Left ventricle myocardium inferior (tissue), 1 donor: ENCODE measurements at regions not wholly inside any gene's neighbourhood (a gene's known extent, or its start where the extent isn't known, plus 50 kb on each side); places are given as distances from the start of the nearest gene placed in this dataset.

ENCODE experiments used
- DNase-seq: peaks from one replicate; pipeline ENCODE4 v3.0.0-alpha.2; 2020
- H3K27ac ChIP-seq: fragments of 200-600 bp; replicated peaks from 2 replicates; pipeline ENCODE4 v1.8.0; 2021
- H3K27me3 ChIP-seq: fragments of 200-600 bp; 2 replicates; pipeline ENCODE4 v1.8.0; 2021; ENCODE audit warnings: low read depth
- H3K36me3 ChIP-seq: fragments of 200-600 bp; 2 replicates; pipeline ENCODE4 v1.8.0; 2021
- H3K4me1 ChIP-seq: fragments of 200-600 bp; 2 replicates; pipeline ENCODE4 v1.8.0; 2021
- H3K4me3 ChIP-seq: fragments of 200-600 bp; 2 replicates; pipeline ENCODE4 v1.8.0; 2021; ENCODE audit warnings: mild to moderate bottlenecking, moderate library complexity
- H3K9me3 ChIP-seq: fragments of 200-600 bp; replicated peaks from 2 replicates; pipeline ENCODE4 v1.8.0; 2021
- intact Hi-C: fragments of 100-400 bp; cut with micrococcal nuclease; formaldehyde crosslinking; loops from one replicate; pipeline ENCODE4 v1.11.0; 2022
- TF ChIP-seq, protein P1 (sequence below): fragments of 200-600 bp; IDR thresholded peaks from 2 replicates; pipeline ENCODE4 v1.8.0; 2021; ENCODE audit warnings: antibody characterized with exemption, mild to moderate bottlenecking, borderline replicate concordance
- donor health status: DM: no; HTN: yes; CAD: no; lungs with severe emphysema.

GRCh38 chr2:180559038-180559437, 421.4 kb upstream of the UBE2E3 start:
- Histone ChIP-seq H3K9me3 (peaks cover 10% of the 10 kb centered on the region), H3K27ac (no peak overlapping the region), H3K27me3 (no peaks in the 10 kb centered on the region), H3K4me1 (no peaks in the 10 kb centered on the region), H3K36me3 (no peaks in the 10 kb centered on the region), H3K4me3 (no peak overlapping the region)
- DNase-seq, result no peak
- intact Hi-C loops, result no loop called here
- TF ChIP-seq, protein P1, sequence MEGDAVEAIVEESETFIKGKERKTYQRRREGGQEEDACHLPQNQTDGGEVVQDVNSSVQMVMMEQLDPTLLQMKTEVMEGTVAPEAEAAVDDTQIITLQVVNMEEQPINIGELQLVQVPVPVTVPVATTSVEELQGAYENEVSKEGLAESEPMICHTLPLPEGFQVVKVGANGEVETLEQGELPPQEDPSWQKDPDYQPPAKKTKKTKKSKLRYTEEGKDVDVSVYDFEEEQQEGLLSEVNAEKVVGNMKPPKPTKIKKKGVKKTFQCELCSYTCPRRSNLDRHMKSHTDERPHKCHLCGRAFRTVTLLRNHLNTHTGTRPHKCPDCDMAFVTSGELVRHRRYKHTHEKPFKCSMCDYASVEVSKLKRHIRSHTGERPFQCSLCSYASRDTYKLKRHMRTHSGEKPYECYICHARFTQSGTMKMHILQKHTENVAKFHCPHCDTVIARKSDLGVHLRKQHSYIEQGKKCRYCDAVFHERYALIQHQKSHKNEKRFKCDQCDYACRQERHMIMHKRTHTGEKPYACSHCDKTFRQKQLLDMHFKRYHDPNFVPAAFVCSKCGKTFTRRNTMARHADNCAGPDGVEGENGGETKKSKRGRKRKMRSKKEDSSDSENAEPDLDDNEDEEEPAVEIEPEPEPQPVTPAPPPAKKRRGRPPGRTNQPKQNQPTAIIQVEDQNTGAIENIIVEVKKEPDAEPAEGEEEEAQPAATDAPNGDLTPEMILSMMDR, result no peak

GRCh38 chr2:180555391-180555965, 424.9 kb upstream of the UBE2E3 start:
- peaks cover 10% of the 10 kb centered on the region for H3K9me3 ChIP-seq
- DNase-seq, result no peak
- no peaks in the 10 kb centered on the region for H3K36me3 ChIP-seq
- intact Hi-C loops, result no loop called here
- H3K27me3 ChIP-seq, result no peaks in the 10 kb centered on the region
- no peaks in the 10 kb centered on the region for H3K4me1 ChIP-seq
- H3K4me3 ChIP-seq, result no peak overlapping the region
- no peak overlapping the region for H3K27ac ChIP-seq
- TF ChIP-seq, protein P1, result no peak

- TF ChIP-seq, protein P1, result no peak
- Histone ChIP-seq H3K9me3 (peaks cover 10% of the 10 kb centered on the region), H3K27ac (no peak overlapping the region), H3K27me3 (no peaks in the 10 kb centered on the region), H3K36me3 (no peaks in the 10 kb centered on the region), H3K4me1 (no peaks in the 10 kb centered on the region), H3K4me3 (no peak overlapping the region)
- no peak for DNase-seq
- intact Hi-C loops, result no loop called here
Measured at GRCh38 chr2:180554330-180554729, 426.1 kb upstream of the UBE2E3 start.

GRCh38 chr2:180553094-180553715, 427.2 kb upstream of the UBE2E3 start:
- no peak overlapping the region for H3K27ac ChIP-seq
- DNase-seq, result no peak
- H3K9me3 ChIP-seq, result peaks cover 10% of the 10 kb centered on the region
- TF ChIP-seq, protein P1, result no peak
- intact Hi-C loops, result no loop called here
- H3K4me1 ChIP-seq, result no peaks in the 10 kb centered on the region
- no peaks in the 10 kb centered on the region for H3K36me3 ChIP-seq
- H3K4me3 ChIP-seq, result no peak overlapping the region
- H3K27me3 ChIP-seq, result no peaks in the 10 kb centered on the region

DNA sequence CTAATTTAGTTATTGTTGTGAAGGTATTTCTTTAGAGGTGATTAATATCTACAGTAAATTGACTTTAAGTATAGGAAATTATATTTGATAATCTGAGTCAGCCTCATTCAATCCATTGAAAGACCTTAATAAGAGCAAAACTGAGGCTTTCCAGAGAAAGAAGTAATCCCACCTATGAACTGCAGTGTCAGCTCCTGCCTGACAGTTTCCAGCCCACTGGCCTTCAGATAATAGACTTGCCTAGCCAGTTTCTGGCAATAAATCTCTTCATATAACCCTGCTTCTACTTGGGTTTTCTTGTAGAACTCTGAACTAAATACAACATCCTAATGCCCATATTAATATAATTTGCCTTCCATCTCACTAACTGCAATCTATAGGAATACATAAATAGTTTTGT, 437.9 kb upstream of the UBE2E3 start:
- no peaks in the 10 kb centered on the region for H3K36me3 ChIP-seq
- H3K4me1 ChIP-seq, result no peaks in the 10 kb centered on the region
- H3K9me3 ChIP-seq, result no peaks in the 10 kb centered on the region
- TF ChIP-seq, protein P1, result no peak
- no peak overlapping the region for H3K27ac ChIP-seq
- H3K4me3 ChIP-seq, result no peak overlapping the region
- no peaks in the 10 kb centered on the region for H3K27me3 ChIP-seq
- intact Hi-C loops, result no loop called here
- no peak for DNase-seq
